Thyroid gland (tissue), 4 donors: ENCODE measurements at regions not wholly inside any gene's neighbourhood (a gene's known extent, or its start where the extent isn't known, plus 50 kb on each side); places are given as distances from the start of the nearest gene placed in this dataset. TPM values are rescaled to one million over a fixed set of nuclear protein-coding genes. Genes with fewer than 3 reads are reported as not detected.
A peak's percentile ranks its signal among the peaks of the same experiment; 100 is the strongest.

Experiments used
- DNase-seq, 2 donors: peaks; one replicate each; pipeline ENCODE4 v3.0.0-alpha.2; 2019
- H3K27ac ChIP-seq, 3 donors: fragments of 200-600 bp; sonication (generic); 1 replicate in 2 of 3; 2 replicates in 1 of 3; pipeline ENCODE4 v1.5.1; 2016 to 2019; ENCODE audit warnings: mild to moderate bottlenecking in 1 of 3, moderate library complexity in 1 of 3
- H3K27me3 ChIP-seq: fragments of 200-600 bp; sonication (generic); one replicate; pipeline ENCODE4 v1.5.1; 2019
- H3K36me3 ChIP-seq, 2 donors: fragments of 200-600 bp; sonication (generic); one replicate each; pipeline ENCODE4 v1.5.1; 2016 to 2019
- H3K4me1 ChIP-seq, 2 donors: fragments of 200-600 bp; sonication (generic); one replicate each; pipeline ENCODE4 v1.5.1; 2017 to 2019
- H3K4me3 ChIP-seq, 3 donors: fragments of 200-600 bp; sonication (generic); replicated peaks in 1 of 3; 1 replicate in 2 of 3; 2 replicates in 1 of 3; pipeline ENCODE4 v1.5.1; 2016; ENCODE audit warnings: mild to moderate bottlenecking in 1 of 3
- H3K9me3 ChIP-seq: fragments of 200-600 bp; sonication (generic); one replicate; pipeline ENCODE4 v1.5.1; 2017
- CTCF ChIP-seq, 6 experiments: fragments of 200-600 bp in 3 of 6; fragments of 450-650 bp in 3 of 6; sonication (generic) in 3 of 6; IDR thresholded peaks; one replicate each; pipeline ENCODE4 v1.5.1; 2016 to 2019; ENCODE audit warnings: antibody characterized with exemption in 6 of 6, mild to moderate bottlenecking in 2 of 6, inconsistent platforms in 1 of 6, moderate library complexity in 1 of 6
- POLR2A ChIP-seq, 2 donors: fragments of 450-650 bp; IDR thresholded peaks; one replicate each; pipeline ENCODE4 v1.6.1; 2017; ENCODE audit warnings: antibody characterized with exemption in 2 of 2, mild to moderate bottlenecking in 2 of 2, moderate library complexity in 1 of 2
- WGBS, 2 donors: methylation state at CpG; one replicate each; pipeline ENCODE4 v1.1.5; 2017; 5-methylcytosine and 5-hydroxymethylcytosine counted together
- intact Hi-C: fragments of 100-400 bp; cut with DNase I; formaldehyde crosslinking; loops from one replicate; pipeline ENCODE4 v1.15.1; 2023
- small RNA-seq: library from RNA; depleted of rRNA; stranded (forward); fragments of <200 nt; gene quantifications from one replicate; pipeline ENCODE3, GENCODE V24; 2016

DNA sequence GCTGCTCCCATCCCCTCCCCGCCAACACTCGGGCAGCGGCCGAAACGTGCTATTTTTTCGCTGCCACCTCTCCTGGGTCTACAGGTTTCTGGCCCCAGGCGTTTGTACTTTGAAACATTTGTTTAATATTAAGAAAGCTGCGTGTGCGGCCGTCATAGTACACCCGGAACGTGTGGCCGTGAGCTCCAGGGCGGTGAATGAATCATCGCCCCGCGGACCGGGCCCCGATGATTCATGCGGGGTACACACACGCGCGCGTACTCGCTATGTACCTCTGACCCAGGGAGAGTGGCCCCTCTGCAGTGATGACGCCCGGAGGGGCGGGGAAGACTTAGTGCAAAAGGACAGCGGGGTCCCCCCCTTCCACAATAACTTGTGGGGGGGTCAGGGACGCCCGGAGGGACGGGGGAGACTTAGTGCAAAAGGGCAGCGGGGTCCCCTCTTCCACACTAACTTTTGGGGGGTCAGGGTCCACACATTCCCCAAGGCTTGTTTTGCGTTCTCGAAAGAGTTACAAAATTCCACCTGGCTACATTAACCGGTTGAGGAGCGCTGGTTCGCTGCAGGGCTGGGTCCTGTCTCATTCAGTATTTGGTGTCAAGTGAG, 56.5 kb upstream of the PCGF5 start:
- 5 to 15% methylated on average over 24 to 31 of the region's 38 CpGs for WGBS, 2 donors
- Histone ChIP-seq H3K27ac (peak overlapping the region; percentile 94 to 95 (median 95)), H3K4me3 (peak overlapping the region; percentile 42 to 91 (median 78)), H3K9me3 (no peaks in the 10 kb centered on the region), H3K27me3 (no peaks in the 10 kb centered on the region), H3K4me1 (peaks cover 0 to 18% of the 10 kb centered on the region in 2 donors), H3K36me3 (no peaks in the 10 kb centered on the region)
- intact Hi-C loops, result no loop called here
- peak; percentile 60 to 67 for DNase-seq
- TF ChIP-seq POLR2A (IDR thresholded peaks at IDR 0.05) (no peak), CTCF (IDR thresholded peaks at IDR 0.05) (no peak)

DNA sequence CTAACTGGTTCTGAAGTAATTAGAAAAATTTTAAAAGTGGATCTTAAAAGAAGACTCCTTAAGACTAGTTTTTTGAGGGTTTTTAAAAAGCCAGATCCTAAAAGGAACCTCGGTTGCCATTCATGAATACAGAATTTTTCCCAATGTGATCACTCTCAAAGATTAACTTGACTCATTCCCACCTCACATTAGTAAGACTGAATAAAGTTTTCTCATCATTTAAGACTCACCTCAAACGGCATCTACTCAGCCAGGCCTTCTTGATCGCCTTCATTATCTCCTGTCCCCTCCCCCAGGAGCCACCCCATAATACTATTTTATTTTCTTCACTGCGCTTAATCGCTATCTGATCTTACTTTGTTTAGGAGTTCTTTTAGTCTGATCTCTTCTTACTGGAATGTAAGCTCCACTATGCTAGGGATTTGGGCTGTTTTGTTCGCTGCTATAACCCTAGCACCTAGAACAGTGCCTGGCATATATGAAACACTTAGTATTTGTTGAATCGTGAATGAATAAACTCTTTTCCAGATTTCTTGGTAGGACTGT, 55.9 kb upstream of the PCGF5 start:
- 87 to 89% methylated on average over 7 of the region's 7 CpGs for WGBS, 2 donors
- DNase-seq, result no peak
- no peaks in the 10 kb centered on the region for H3K27me3 ChIP-seq
- no peaks in the 10 kb centered on the region for H3K36me3 ChIP-seq
- H3K4me1 ChIP-seq, result peaks cover 0 to 18% of the 10 kb centered on the region in 2 donors
- TF ChIP-seq CTCF (IDR thresholded peaks at IDR 0.05) (no peak), POLR2A (IDR thresholded peaks at IDR 0.05) (no peak)
- intact Hi-C loops, result no loop called here
- no peak overlapping the region for H3K4me3 ChIP-seq
- peak overlapping the region in 1 of 3 donors; percentile 95 for H3K27ac ChIP-seq
- H3K9me3 ChIP-seq, result no peaks in the 10 kb centered on the region

DNA sequence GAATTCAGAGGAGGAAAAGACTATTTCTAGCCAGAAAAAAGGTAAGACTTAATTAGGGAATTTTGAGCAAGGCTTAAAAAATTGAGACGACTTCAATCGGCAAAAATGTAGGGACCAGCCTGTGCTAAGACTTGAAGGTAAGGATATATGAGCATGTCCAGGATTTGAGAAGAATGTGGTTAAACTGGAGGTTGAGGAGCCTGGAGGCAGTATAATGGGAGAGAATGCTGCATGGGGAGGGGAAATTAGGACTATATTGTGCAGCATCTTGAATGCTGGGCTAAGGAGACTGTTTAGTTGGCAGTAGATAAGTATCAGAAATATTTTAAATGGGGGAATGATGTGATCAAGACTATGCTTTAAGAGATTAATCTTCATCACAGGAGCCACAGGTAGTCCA, 53.1 kb upstream of the PCGF5 start:
- no peak for DNase-seq
- Histone ChIP-seq H3K4me3 (no peak overlapping the region), H3K27me3 (no peaks in the 10 kb centered on the region), H3K4me1 (peaks cover 0 to 13% of the 10 kb centered on the region in 2 donors), H3K27ac (no peak overlapping the region), H3K36me3 (no peaks in the 10 kb centered on the region), H3K9me3 (no peaks in the 10 kb centered on the region)
- intact Hi-C loops, result no loop called here
- TF ChIP-seq POLR2A (IDR thresholded peaks at IDR 0.05), result no peak
- TF ChIP-seq CTCF (IDR thresholded peaks at IDR 0.05), result no peak
- 96 to 98% methylated on average over 2 of the region's 2 CpGs for WGBS, 2 donors

- Histone ChIP-seq H3K4me1 (no peaks in the 10 kb centered on the region), H3K36me3 (no peaks in the 10 kb centered on the region), H3K27me3 (no peaks in the 10 kb centered on the region), H3K4me3 (no peak overlapping the region), H3K27ac (no peak overlapping the region), H3K9me3 (no peaks in the 10 kb centered on the region)
- 94 to 100% methylated on average over 1 of the region's 1 CpG for WGBS, 2 donors
- intact Hi-C loops, result no loop called here
- no peak for DNase-seq
- TF ChIP-seq POLR2A (IDR thresholded peaks at IDR 0.05) (no peak), CTCF (IDR thresholded peaks at IDR 0.05) (no peak)
These were observed 50.0 kb upstream of the PCGF5 start for GRCh38 chr10:91170418-91170817.

Small RNAs in the stretch of these regions (small RNA-seq; reads per million reads assigned to genes)
- gene AL365434.2, result not detected
